ENCODE measurements at regions not wholly inside any gene's neighbourhood (a gene's known extent, or its start where the extent isn't known, plus 50 kb on each side); places are given as distances from the start of the nearest gene placed in this dataset.

DNA sequence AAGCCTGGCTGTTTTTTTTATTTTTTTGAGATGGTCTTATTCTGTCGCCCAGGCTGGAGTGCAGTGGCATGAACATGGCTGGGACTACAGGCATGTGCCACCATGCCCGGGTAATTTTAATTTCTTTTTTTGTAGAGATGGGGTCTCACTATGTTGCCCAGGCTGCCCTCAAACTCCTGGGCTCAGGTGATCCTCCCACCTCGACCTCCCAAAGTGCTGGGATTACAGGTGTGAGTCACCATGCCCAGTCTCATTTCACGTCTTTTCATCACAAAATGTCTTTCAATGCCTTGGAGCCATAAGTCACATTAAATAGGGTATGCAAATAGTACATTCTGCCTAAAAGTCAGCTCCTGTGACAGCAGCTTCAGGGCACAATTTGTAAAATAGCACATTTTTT is 52.8 kb downstream of the SOX2 start:
- 88% methylated on average over 4 of the region's 4 CpGs for WGBS
- intact Hi-C loops (cut with DNase I) = no loop called here
- Histone ChIP-seq H3K4me1 (ENCODE audit: control insufficient read depth, insufficient read depth, low read length) (no peaks in the 10 kb centered on the region), H3K9me3 (ENCODE audit: control insufficient read depth, low read length) (no peaks in the 10 kb centered on the region), H3K4me3 (ENCODE audit: low read length) (no peak overlapping the region), H3K27me3 (ENCODE audit: control insufficient read depth, insufficient read depth) (no peaks in the 10 kb centered on the region), H3K27ac (ENCODE audit: low read length) (no peak overlapping the region)
- no peak for DNase-seq
- ATAC-seq = no peak

GRCh38 chr3:181770296-181770695 is 58.6 kb downstream of the SOX2 start:
- Histone ChIP-seq H3K9me3 (ENCODE audit: control insufficient read depth, low read length) (no peaks in the 10 kb centered on the region), H3K27ac (ENCODE audit: low read length) (no peak overlapping the region), H3K4me1 (ENCODE audit: control insufficient read depth, insufficient read depth, low read length) (no peaks in the 10 kb centered on the region), H3K27me3 (ENCODE audit: control insufficient read depth, insufficient read depth) (no peaks in the 10 kb centered on the region), H3K4me3 (ENCODE audit: low read length) (no peak overlapping the region)
- WGBS = 90% methylated on average over 5 of the region's 5 CpGs
- ATAC-seq (no peak), DNase-seq (no peak)
- intact Hi-C loops (cut with DNase I) = no loop called here

GRCh38 chr3:181771120-181771519 is 59.4 kb downstream of the SOX2 start:
- 64% methylated on average over 3 of the region's 3 CpGs for WGBS
- intact Hi-C loops (cut with DNase I) = no loop called here
- H3K27ac ChIP-seq (ENCODE audit: low read length) = no peak overlapping the region
- H3K27me3 ChIP-seq (ENCODE audit: control insufficient read depth, insufficient read depth) = no peaks in the 10 kb centered on the region
- no peaks in the 10 kb centered on the region for H3K9me3 ChIP-seq (ENCODE audit: control insufficient read depth, low read length)
- H3K4me1 ChIP-seq (ENCODE audit: control insufficient read depth, insufficient read depth, low read length) = no peaks in the 10 kb centered on the region
- ATAC-seq = no peak
- DNase-seq = no peak
- H3K4me3 ChIP-seq (ENCODE audit: low read length) = no peak overlapping the region

DNA sequence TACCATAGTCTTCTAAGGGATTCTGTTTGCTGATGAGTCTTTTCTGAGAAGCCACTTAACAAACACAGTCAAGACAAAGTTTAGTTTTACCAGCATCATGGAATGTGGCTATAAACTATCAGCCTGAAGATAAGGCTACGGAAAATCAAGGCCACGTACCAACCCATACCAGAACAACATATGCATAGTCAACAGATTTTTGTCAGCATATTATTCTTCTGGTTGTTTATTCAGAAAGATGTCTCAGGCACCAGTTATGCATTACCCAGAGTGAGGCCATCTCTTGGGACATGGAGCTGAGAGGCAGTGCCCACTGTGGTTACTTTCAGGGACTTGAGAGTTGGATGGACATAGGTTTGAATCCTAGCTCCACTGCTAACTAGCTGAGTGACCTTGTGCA is 60.4 kb downstream of the SOX2 start:
- DNase-seq (no peak), ATAC-seq (no peak)
- H3K27me3 ChIP-seq (ENCODE audit: control insufficient read depth, insufficient read depth) = no peaks in the 10 kb centered on the region
- no peaks in the 10 kb centered on the region for H3K4me1 ChIP-seq (ENCODE audit: control insufficient read depth, insufficient read depth, low read length)
- WGBS = 62% methylated on average over 2 of the region's 2 CpGs
- no peaks in the 10 kb centered on the region for H3K9me3 ChIP-seq (ENCODE audit: control insufficient read depth, low read length)
- no peak overlapping the region for H3K27ac ChIP-seq (ENCODE audit: low read length)
- intact Hi-C loops (cut with DNase I) = no loop called here
- H3K4me3 ChIP-seq (ENCODE audit: low read length) = no peak overlapping the region

DNA sequence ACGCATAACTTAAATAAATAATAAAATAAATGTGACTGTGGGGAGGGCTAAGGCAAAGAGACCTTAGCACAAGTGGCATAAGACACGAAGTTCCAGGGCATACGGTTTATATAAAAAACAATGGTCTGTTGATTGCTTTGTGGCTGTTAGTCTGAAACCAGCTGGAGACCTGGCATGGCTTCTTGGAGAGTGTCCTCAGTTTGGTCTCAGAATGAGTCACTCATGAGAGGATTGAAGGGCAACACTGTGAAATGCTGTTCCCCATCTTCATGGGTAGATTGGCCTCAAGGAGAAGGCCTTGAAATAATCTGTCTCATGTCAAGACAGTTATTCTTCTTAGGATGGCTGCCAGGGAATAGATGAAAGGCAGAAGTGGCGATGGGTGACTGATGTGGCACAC is 62.2 kb downstream of the SOX2 start:
- ATAC-seq (no peak), DNase-seq (no peak)
- no peak overlapping the region for H3K27ac ChIP-seq (ENCODE audit: low read length)
- intact Hi-C loops (cut with DNase I) = no loop called here
- H3K27me3 ChIP-seq (ENCODE audit: control insufficient read depth, insufficient read depth) = no peaks in the 10 kb centered on the region
- H3K4me3 ChIP-seq (ENCODE audit: low read length) = no peak overlapping the region
- WGBS = 56% methylated on average over 4 of the region's 4 CpGs
- H3K4me1 ChIP-seq (ENCODE audit: control insufficient read depth, insufficient read depth, low read length) = no peaks in the 10 kb centered on the region
- no peaks in the 10 kb centered on the region for H3K9me3 ChIP-seq (ENCODE audit: control insufficient read depth, low read length)

- Histone ChIP-seq H3K4me1 (ENCODE audit: control insufficient read depth, insufficient read depth, low read length) (no peaks in the 10 kb centered on the region), H3K9me3 (ENCODE audit: control insufficient read depth, low read length) (no peaks in the 10 kb centered on the region), H3K27me3 (ENCODE audit: control insufficient read depth, insufficient read depth) (no peaks in the 10 kb centered on the region), H3K4me3 (ENCODE audit: low read length) (no peak overlapping the region), H3K27ac (ENCODE audit: low read length) (no peak overlapping the region)
- intact Hi-C loops (cut with DNase I) = no loop called here
- DNase-seq (no peak), ATAC-seq (no peak)
- 13% methylated on average over 1 of the region's 1 CpG for WGBS
These were observed 70.7 kb downstream of the SOX2 start for GRCh38 chr3:181782306-181782954.

DNA sequence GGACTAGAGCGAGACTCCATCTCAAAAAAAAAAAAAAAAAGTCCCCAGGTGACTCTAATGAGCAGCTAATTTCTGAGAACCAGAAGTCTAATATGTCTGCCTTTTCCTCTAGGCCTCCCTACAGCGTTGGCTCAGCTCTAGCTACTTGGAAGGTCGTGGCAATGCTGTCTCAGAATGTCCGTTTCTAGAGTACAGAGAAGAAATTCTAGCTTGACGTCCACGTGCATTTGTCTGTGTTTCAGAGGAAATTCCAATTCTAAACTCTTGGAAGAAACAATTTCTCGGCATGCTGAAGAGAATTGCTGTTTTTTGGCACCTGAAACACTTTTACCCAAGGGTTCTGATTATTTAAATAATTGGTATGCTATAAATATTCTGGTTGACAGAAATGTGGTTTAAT is 78.8 kb downstream of the SOX2 start:
- no peaks in the 10 kb centered on the region for H3K4me1 ChIP-seq (ENCODE audit: control insufficient read depth, insufficient read depth, low read length)
- H3K9me3 ChIP-seq (ENCODE audit: control insufficient read depth, low read length) = no peaks in the 10 kb centered on the region
- no peak for DNase-seq
- H3K27me3 ChIP-seq (ENCODE audit: control insufficient read depth, insufficient read depth) = no peaks in the 10 kb centered on the region
- H3K4me3 ChIP-seq (ENCODE audit: low read length) = no peak overlapping the region
- WGBS = 42% methylated on average over 7 of the region's 7 CpGs
- H3K27ac ChIP-seq (ENCODE audit: low read length) = no peak overlapping the region
- intact Hi-C loops (cut with DNase I) = no loop called here
- ATAC-seq = no peak

DNA sequence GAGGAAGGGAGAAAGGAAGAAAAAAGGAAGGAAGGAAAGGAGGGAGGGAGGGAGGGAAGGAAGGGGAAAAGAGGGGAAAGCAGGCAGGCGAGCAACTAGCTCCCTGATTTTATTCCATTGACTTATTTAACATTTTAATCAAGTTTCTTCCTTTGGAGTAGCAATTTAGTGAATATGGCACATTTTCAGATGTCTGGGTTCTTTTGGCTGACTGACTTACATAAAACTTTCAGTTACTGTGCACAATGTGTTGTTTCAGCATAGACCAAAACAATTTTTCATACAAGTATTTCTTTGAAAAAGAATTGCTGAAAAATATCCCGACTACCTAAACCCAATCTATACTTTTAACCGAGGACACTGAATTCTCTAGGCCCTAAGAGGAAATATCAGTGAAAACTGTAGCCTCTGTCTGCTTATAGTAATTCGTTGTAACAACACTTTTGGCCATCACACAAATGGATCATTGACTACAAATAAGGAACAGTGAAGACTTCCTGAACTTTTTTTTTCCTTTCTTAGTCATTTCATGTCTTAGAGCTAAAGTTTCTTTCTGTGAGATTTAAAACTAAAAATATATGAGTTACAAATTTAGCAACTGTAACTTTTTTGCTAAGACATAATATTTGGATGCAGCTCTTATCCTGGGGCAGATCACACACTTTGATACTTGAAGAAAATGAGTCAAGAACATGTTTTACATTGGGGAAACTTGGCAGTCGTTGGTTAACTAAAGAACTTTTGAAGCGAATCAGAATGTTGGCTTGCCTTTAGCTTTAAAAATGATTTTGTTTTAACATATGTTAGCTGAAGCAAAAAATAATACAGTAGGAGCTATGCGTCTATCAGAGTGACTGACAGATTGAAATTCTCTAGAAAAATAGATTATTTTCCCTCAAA is 79.6 kb downstream of the SOX2 start:
- H3K9me3 ChIP-seq (ENCODE audit: control insufficient read depth, low read length) = no peaks in the 10 kb centered on the region
- no peak overlapping the region for H3K27ac ChIP-seq (ENCODE audit: low read length)
- ATAC-seq = no peak
- intact Hi-C loops (cut with DNase I) = no loop called here
- no peak overlapping the region for H3K4me3 ChIP-seq (ENCODE audit: low read length)
- H3K4me1 ChIP-seq (ENCODE audit: control insufficient read depth, insufficient read depth, low read length) = no peaks in the 10 kb centered on the region
- WGBS = 53% methylated on average over 7 of the region's 7 CpGs
- no peak for DNase-seq
- H3K27me3 ChIP-seq (ENCODE audit: control insufficient read depth, insufficient read depth) = no peaks in the 10 kb centered on the region

- intact Hi-C loops (cut with DNase I) = no loop called here
- H3K4me1 ChIP-seq (ENCODE audit: control insufficient read depth, insufficient read depth, low read length) = no peaks in the 10 kb centered on the region
- no peaks in the 10 kb centered on the region for H3K9me3 ChIP-seq (ENCODE audit: control insufficient read depth, low read length)
- WGBS = 71% methylated on average over 7 of the region's 7 CpGs
- no peaks in the 10 kb centered on the region for H3K27me3 ChIP-seq (ENCODE audit: control insufficient read depth, insufficient read depth)
- DNase-seq = no peak
- ATAC-seq = no peak
- H3K27ac ChIP-seq (ENCODE audit: low read length) = no peak overlapping the region
- no peak overlapping the region for H3K4me3 ChIP-seq (ENCODE audit: low read length)
These were observed 81.3 kb downstream of the SOX2 start for GRCh38 chr3:181793006-181793405.

GRCh38 chr3:181794011-181794790 is 82.5 kb downstream of the SOX2 start:
- no peak overlapping the region for H3K4me3 ChIP-seq (ENCODE audit: low read length)
- ATAC-seq (no peak), DNase-seq (no peak)
- no peaks in the 10 kb centered on the region for H3K9me3 ChIP-seq (ENCODE audit: control insufficient read depth, low read length)
- no peak overlapping the region for H3K27ac ChIP-seq (ENCODE audit: low read length)
- intact Hi-C loops (cut with DNase I) = no loop called here
- H3K4me1 ChIP-seq (ENCODE audit: control insufficient read depth, insufficient read depth, low read length) = no peaks in the 10 kb centered on the region
- H3K27me3 ChIP-seq (ENCODE audit: control insufficient read depth, insufficient read depth) = no peaks in the 10 kb centered on the region
- 45% methylated on average over 4 of the region's 4 CpGs for WGBS

- DNase-seq = no peak
- WGBS = 75% methylated on average over 3 of the region's 3 CpGs
- no peaks in the 10 kb centered on the region for H3K4me1 ChIP-seq (ENCODE audit: control insufficient read depth, insufficient read depth, low read length)
- no peaks in the 10 kb centered on the region for H3K9me3 ChIP-seq (ENCODE audit: control insufficient read depth, low read length)
- H3K27me3 ChIP-seq (ENCODE audit: control insufficient read depth, insufficient read depth) = no peaks in the 10 kb centered on the region
- intact Hi-C loops (cut with DNase I) = no loop called here
- no peak for ATAC-seq
- H3K27ac ChIP-seq (ENCODE audit: low read length) = no peak overlapping the region
- H3K4me3 ChIP-seq (ENCODE audit: low read length) = no peak overlapping the region
These were observed 84.9 kb downstream of the SOX2 start for GRCh38 chr3:181796641-181797040.
